ENCODE measurements at regions not wholly inside any gene's neighbourhood (a gene's known extent, or its start where the extent isn't known, plus 50 kb on each side); places are given as distances from the start of the nearest gene placed in this dataset.

GRCh38 chr5:133894143-133894542 lies 74.3 kb downstream of the C5orf15 start:
- no peaks in the 10 kb centered on the region for H3K79me2 ChIP-seq (ENCODE audit: insufficient read depth, low read length)
- no peaks in the 10 kb centered on the region for H3K4me1 ChIP-seq (ENCODE audit: insufficient read depth, low read length, poor library complexity, severe bottlenecking)
- H3K9me3 ChIP-seq (ENCODE audit: insufficient read depth, low read depth, low read length) = no peaks in the 10 kb centered on the region
- TF ChIP-seq CTCF (conservative IDR thresholded peaks at IDR 0.05; ENCODE audit: low read length) = no peak
- no peak for TF ChIP-seq EZH2phosphoT487 (IDR thresholded peaks at IDR 0.05; ENCODE audit: borderline replicate concordance)
- H3F3A ChIP-seq (ENCODE audit: low read depth) = no peaks in the 10 kb centered on the region
- H2AFZ ChIP-seq (ENCODE audit: low read length) = no peak overlapping the region
- no peaks in the 10 kb centered on the region for H4K20me1 ChIP-seq (ENCODE audit: insufficient read depth, low read length, poor library complexity, severe bottlenecking)
- no peaks in the 10 kb centered on the region for H3K36me3 ChIP-seq (ENCODE audit: insufficient read depth, low read length)
- H3K9ac ChIP-seq (ENCODE audit: low read depth, low read length, poor library complexity, severe bottlenecking) = no peak overlapping the region
- no peaks in the 10 kb centered on the region for H3K27me3 ChIP-seq (ENCODE audit: insufficient read depth, low read length, poor library complexity, severe bottlenecking)
- H3K4me3 ChIP-seq (ENCODE audit: low read length, poor library complexity, severe bottlenecking) = no peak overlapping the region
- H3K4me2 ChIP-seq (ENCODE audit: low read depth, low read length, poor library complexity, severe bottlenecking) = no peak overlapping the region
- H3K9me2 ChIP-seq (replicated peaks; ENCODE audit: low read depth, low read length) = no peaks in the 10 kb centered on the region

GRCh38 chr5:133892774-133893173 lies 75.7 kb downstream of the C5orf15 start:
- H3K9me2 ChIP-seq (replicated peaks; ENCODE audit: low read depth, low read length) = no peaks in the 10 kb centered on the region
- no peak overlapping the region for H2AFZ ChIP-seq (ENCODE audit: low read length)
- H3K4me3 ChIP-seq (ENCODE audit: low read length, poor library complexity, severe bottlenecking) = no peak overlapping the region
- no peak overlapping the region for H3K9ac ChIP-seq (ENCODE audit: low read depth, low read length, poor library complexity, severe bottlenecking)
- no peaks in the 10 kb centered on the region for H3K79me2 ChIP-seq (ENCODE audit: insufficient read depth, low read length)
- H3K4me1 ChIP-seq (ENCODE audit: insufficient read depth, low read length, poor library complexity, severe bottlenecking) = no peaks in the 10 kb centered on the region
- no peaks in the 10 kb centered on the region for H4K20me1 ChIP-seq (ENCODE audit: insufficient read depth, low read length, poor library complexity, severe bottlenecking)
- H3K27me3 ChIP-seq (ENCODE audit: insufficient read depth, low read length, poor library complexity, severe bottlenecking) = no peaks in the 10 kb centered on the region
- no peaks in the 10 kb centered on the region for H3K36me3 ChIP-seq (ENCODE audit: insufficient read depth, low read length)
- H3K4me2 ChIP-seq (ENCODE audit: low read depth, low read length, poor library complexity, severe bottlenecking) = no peak overlapping the region
- no peaks in the 10 kb centered on the region for H3K9me3 ChIP-seq (ENCODE audit: insufficient read depth, low read depth, low read length)
- H3F3A ChIP-seq (ENCODE audit: low read depth) = no peaks in the 10 kb centered on the region
- TF ChIP-seq EZH2phosphoT487 (IDR thresholded peaks at IDR 0.05; ENCODE audit: borderline replicate concordance) (no peak), CTCF (conservative IDR thresholded peaks at IDR 0.05; ENCODE audit: low read length) (no peak)

- H3F3A ChIP-seq (ENCODE audit: low read depth) = no peaks in the 10 kb centered on the region
- H3K4me3 ChIP-seq (ENCODE audit: low read length, poor library complexity, severe bottlenecking) = no peak overlapping the region
- no peaks in the 10 kb centered on the region for H3K9me3 ChIP-seq (ENCODE audit: insufficient read depth, low read depth, low read length)
- no peak for TF ChIP-seq EZH2phosphoT487 (IDR thresholded peaks at IDR 0.05; ENCODE audit: borderline replicate concordance)
- TF ChIP-seq CTCF (conservative IDR thresholded peaks at IDR 0.05; ENCODE audit: low read length) = no peak
- no peaks in the 10 kb centered on the region for H3K4me1 ChIP-seq (ENCODE audit: insufficient read depth, low read length, poor library complexity, severe bottlenecking)
- H3K9ac ChIP-seq (ENCODE audit: low read depth, low read length, poor library complexity, severe bottlenecking) = no peak overlapping the region
- no peak overlapping the region for H3K4me2 ChIP-seq (ENCODE audit: low read depth, low read length, poor library complexity, severe bottlenecking)
- no peaks in the 10 kb centered on the region for H4K20me1 ChIP-seq (ENCODE audit: insufficient read depth, low read length, poor library complexity, severe bottlenecking)
- H3K79me2 ChIP-seq (ENCODE audit: insufficient read depth, low read length) = no peaks in the 10 kb centered on the region
- H3K36me3 ChIP-seq (ENCODE audit: insufficient read depth, low read length) = no peaks in the 10 kb centered on the region
- H3K27me3 ChIP-seq (ENCODE audit: insufficient read depth, low read length, poor library complexity, severe bottlenecking) = no peaks in the 10 kb centered on the region
- no peak overlapping the region for H2AFZ ChIP-seq (ENCODE audit: low read length)
- no peaks in the 10 kb centered on the region for H3K9me2 ChIP-seq (replicated peaks; ENCODE audit: low read depth, low read length)
These were observed 76.1 kb downstream of the C5orf15 start for GRCh38 chr5:133892306-133892705.
